ENCODE measurements at regions not wholly inside any gene's neighbourhood (a gene's known extent, or its start where the extent isn't known, plus 50 kb on each side); places are given as distances from the start of the nearest gene placed in this dataset.
A peak's percentile ranks its signal among the peaks of the same experiment; 100 is the strongest.

- Mint-ChIP-seq H3K4me1 (ENCODE audit: unreplicated experiment) (peaks cover 16% of the 10 kb centered on the region), H3K4me3 (ENCODE audit: unreplicated experiment) (no peak overlapping the region), H3K27me3 (ENCODE audit: unreplicated experiment) (no peaks in the 10 kb centered on the region), H3K9me3 (ENCODE audit: unreplicated experiment) (no peaks in the 10 kb centered on the region), H3K27ac (ENCODE audit: unreplicated experiment) (no peak overlapping the region), H3K36me3 (ENCODE audit: unreplicated experiment) (no peaks in the 10 kb centered on the region)
- TF ChIP-seq CTCF (IDR thresholded peaks at IDR 0.05) = no peak
- DNase-seq (ENCODE audit: extremely low spot score, unreplicated experiment) = no peak
Observed at GRCh38 chr6:139932671-139933070, 558.2 kb upstream of the CITED2 start.

- H3K36me3 Mint-ChIP-seq (ENCODE audit: unreplicated experiment) = no peaks in the 10 kb centered on the region
- H3K27ac Mint-ChIP-seq (ENCODE audit: unreplicated experiment) = peak overlapping the region; percentile 39
- DNase-seq (ENCODE audit: extremely low spot score, unreplicated experiment) = no peak
- peaks cover 22% of the 10 kb centered on the region for H3K4me1 Mint-ChIP-seq (ENCODE audit: unreplicated experiment)
- no peak for TF ChIP-seq CTCF (IDR thresholded peaks at IDR 0.05)
- H3K27me3 Mint-ChIP-seq (ENCODE audit: unreplicated experiment) = no peaks in the 10 kb centered on the region
- no peaks in the 10 kb centered on the region for H3K9me3 Mint-ChIP-seq (ENCODE audit: unreplicated experiment)
- H3K4me3 Mint-ChIP-seq (ENCODE audit: unreplicated experiment) = no peak overlapping the region
Observed at GRCh38 chr6:139931747-139932146, 557.3 kb upstream of the CITED2 start.

GRCh38 chr6:139927742-139928305 is 553.4 kb upstream of the CITED2 start:
- no peak for TF ChIP-seq CTCF (IDR thresholded peaks at IDR 0.05)
- H3K27me3 Mint-ChIP-seq (ENCODE audit: unreplicated experiment) = no peaks in the 10 kb centered on the region
- no peaks in the 10 kb centered on the region for H3K36me3 Mint-ChIP-seq (ENCODE audit: unreplicated experiment)
- DNase-seq (ENCODE audit: extremely low spot score, unreplicated experiment) = no peak
- peaks cover 44% of the 10 kb centered on the region for H3K4me1 Mint-ChIP-seq (ENCODE audit: unreplicated experiment)
- no peak overlapping the region for H3K4me3 Mint-ChIP-seq (ENCODE audit: unreplicated experiment)
- H3K27ac Mint-ChIP-seq (ENCODE audit: unreplicated experiment) = peak overlapping the region; percentile 50
- H3K9me3 Mint-ChIP-seq (ENCODE audit: unreplicated experiment) = no peaks in the 10 kb centered on the region

- Mint-ChIP-seq H3K27ac (ENCODE audit: unreplicated experiment) (peak overlapping the region; percentile 89), H3K4me3 (ENCODE audit: unreplicated experiment) (no peak overlapping the region), H3K4me1 (ENCODE audit: unreplicated experiment) (peaks cover 44% of the 10 kb centered on the region), H3K9me3 (ENCODE audit: unreplicated experiment) (no peaks in the 10 kb centered on the region), H3K36me3 (ENCODE audit: unreplicated experiment) (no peaks in the 10 kb centered on the region), H3K27me3 (ENCODE audit: unreplicated experiment) (no peaks in the 10 kb centered on the region)
- TF ChIP-seq CTCF (IDR thresholded peaks at IDR 0.05) = peak; percentile 38
- no peak for DNase-seq (ENCODE audit: extremely low spot score, unreplicated experiment)
Observed at GRCh38 chr6:139927236-139927635, 552.8 kb upstream of the CITED2 start.

GRCh38 chr6:139926711-139927110 is 552.3 kb upstream of the CITED2 start:
- Mint-ChIP-seq H3K27me3 (ENCODE audit: unreplicated experiment) (no peaks in the 10 kb centered on the region), H3K36me3 (ENCODE audit: unreplicated experiment) (no peaks in the 10 kb centered on the region), H3K4me3 (ENCODE audit: unreplicated experiment) (no peak overlapping the region), H3K27ac (ENCODE audit: unreplicated experiment) (peak overlapping the region; percentile 89), H3K9me3 (ENCODE audit: unreplicated experiment) (no peaks in the 10 kb centered on the region), H3K4me1 (ENCODE audit: unreplicated experiment) (peaks cover 42% of the 10 kb centered on the region)
- no peak for TF ChIP-seq CTCF (IDR thresholded peaks at IDR 0.05)
- no peak for DNase-seq (ENCODE audit: extremely low spot score, unreplicated experiment)

Measured in osteocyte (in vitro differentiated cells).